Choroid plexus epithelial cell (primary cell): ENCODE measurements at regions not wholly inside any gene's neighbourhood (a gene's known extent, or its start where the extent isn't known, plus 50 kb on each side); places are given as distances from the start of the nearest gene placed in this dataset.
"Not testable (repeated sequence)": the region's sequence is repeated elsewhere in the genome, so short reads cannot be mapped to it uniquely, and the experiment has no call there.

Experiments
- DNase-seq: peaks from one replicate; pipeline ENCODE4 v3.0.0-alpha.2; 2010; ENCODE audit warnings: low read depth
- H3K4me3 ChIP-seq: 2 replicates; pipeline ENCODE4 v1.5.1; 2011; ENCODE audit warnings: low read depth, mild to moderate bottlenecking, control low read depth, low read length, moderate library complexity
- CTCF ChIP-seq: conservative IDR thresholded peaks from 2 replicates; pipeline ENCODE4 v1.5.1; 2011; ENCODE audit warnings: low read depth, mild to moderate bottlenecking, control low read depth, inconsistent platforms, low read length, moderate library complexity

GRCh38 chr16:29319726-29320125 is 86.8 kb downstream of the NPIPB11 start:
- no peak for DNase-seq
- H3K4me3 ChIP-seq = no peak overlapping the region
- no peak for TF ChIP-seq CTCF

- peak; percentile 82 for DNase-seq
- peak; percentile 42 for TF ChIP-seq CTCF
- H3K4me3 ChIP-seq = not testable (repeated sequence)
These were observed 87.9 kb downstream of the NPIPB11 start for GRCh38 chr16:29318561-29318968.

- peak; percentile 40 for DNase-seq
- peak; percentile 63 for TF ChIP-seq CTCF
- H3K4me3 ChIP-seq = no peak overlapping the region
These were observed 88.5 kb downstream of the NPIPB11 start for GRCh38 chr16:29318037-29318436.

- DNase-seq = no peak
- TF ChIP-seq CTCF = no peak
These were observed 89.2 kb downstream of the NPIPB11 start for GRCh38 chr16:29317269-29317668.

GRCh38 chr16:29316761-29317183 is 89.7 kb downstream of the NPIPB11 start:
- H3K4me3 ChIP-seq = no peak overlapping the region
- no peak for TF ChIP-seq CTCF
- no peak for DNase-seq

More at GRCh38 chr16:29317269-29317668, 89.2 kb downstream of the NPIPB11 start:
- H3K4me3 ChIP-seq = no peak overlapping the region

GRCh38 chr16:29315916-29316517 is 90.5 kb downstream of the NPIPB11 start:
- no peak overlapping the region for H3K4me3 ChIP-seq
- TF ChIP-seq CTCF = no peak
- no peak for DNase-seq

GRCh38 chr16:29315046-29315445 is 91.5 kb downstream of the NPIPB11 start:
- peak; percentile 33 for DNase-seq
- no peak overlapping the region for H3K4me3 ChIP-seq
- no peak for TF ChIP-seq CTCF
